ENCODE measurements at regions not wholly inside any gene's neighbourhood (a gene's known extent, or its start where the extent isn't known, plus 50 kb on each side); places are given as distances from the start of the nearest gene placed in this dataset.

DNA sequence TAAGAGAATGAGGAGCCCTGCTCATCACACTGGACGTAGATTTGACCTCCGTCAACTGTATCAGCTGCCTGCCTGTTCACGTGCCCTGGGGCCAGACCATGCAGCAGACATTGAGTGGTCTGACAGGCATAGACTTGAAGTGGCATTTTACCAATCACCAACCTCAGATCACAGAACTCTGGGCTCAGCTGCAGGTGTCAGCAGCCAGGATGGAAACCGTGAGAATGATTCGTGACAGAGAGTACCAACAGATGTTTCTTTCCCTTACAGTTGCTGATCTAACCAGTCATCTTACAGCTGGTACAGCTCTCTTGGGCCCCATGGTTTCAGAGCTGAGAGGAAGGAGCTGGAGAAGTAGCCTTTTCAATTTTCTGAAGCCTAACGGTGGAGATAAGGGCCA lies 148.9 kb downstream of the EN1 start:
- no peak for TF ChIP-seq POLR2A (IDR thresholded peaks at IDR 0.05; ENCODE audit: low read depth, low read length)
- DNase-seq (ENCODE audit: insufficient read length, low spot score) (no peak), FAIRE-seq (no peak)

DNA sequence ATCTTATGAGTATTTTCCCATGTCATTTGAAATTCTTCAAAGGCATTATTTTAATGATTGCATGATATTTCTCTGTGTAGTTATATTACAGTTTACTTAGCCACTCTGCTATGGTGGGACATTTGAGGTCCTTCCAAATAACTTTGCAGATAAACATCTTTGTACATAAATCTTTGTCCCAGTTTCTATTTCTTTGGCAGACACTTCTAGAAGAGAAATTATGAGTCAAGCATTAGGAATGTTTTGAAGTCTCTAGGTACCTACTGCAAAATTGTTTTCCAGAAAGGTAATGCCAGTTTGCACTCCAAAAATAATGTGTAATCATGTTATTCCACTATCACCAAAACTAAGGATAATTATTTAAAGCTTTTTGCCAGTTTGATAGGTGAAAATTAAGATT lies 149.7 kb downstream of the EN1 start:
- no peak for TF ChIP-seq POLR2A (IDR thresholded peaks at IDR 0.05; ENCODE audit: low read depth, low read length)
- no peak for DNase-seq (ENCODE audit: insufficient read length, low spot score)
- no peak for FAIRE-seq

DNA sequence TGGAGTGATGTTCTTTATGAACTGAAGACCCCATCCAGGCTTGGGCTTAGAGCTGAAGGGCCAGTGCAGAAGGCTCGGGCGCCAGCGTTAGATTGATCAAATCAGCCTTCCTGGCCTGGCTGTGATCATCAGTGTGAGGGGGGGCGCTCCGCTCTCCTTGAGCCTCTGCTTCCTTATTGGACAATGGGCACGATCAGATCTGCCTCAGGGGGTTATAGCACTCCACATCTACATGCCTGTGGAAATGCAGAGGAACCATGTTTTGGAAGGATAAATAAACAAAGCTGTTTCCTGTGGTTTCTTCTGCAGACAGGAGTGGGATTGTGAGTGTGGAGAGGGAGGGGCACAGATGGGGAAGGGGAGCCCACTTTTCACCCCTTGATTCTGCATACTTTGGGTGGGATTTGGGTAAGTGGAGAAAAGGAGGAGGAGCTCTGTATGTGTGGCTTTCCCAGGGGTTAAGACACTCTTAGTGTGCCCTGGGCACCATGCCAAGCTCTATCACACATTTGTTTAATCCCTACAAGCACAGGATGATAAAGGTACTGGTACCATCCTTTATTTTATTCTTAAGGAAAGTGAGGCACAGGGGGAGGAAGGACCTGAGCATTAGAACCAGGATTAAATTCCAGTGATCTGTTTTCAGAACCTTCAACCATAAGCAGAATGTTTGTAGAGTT lies 150.5 kb downstream of the EN1 start:
- no peak for DNase-seq (ENCODE audit: insufficient read length, low spot score)
- no peak for TF ChIP-seq POLR2A (IDR thresholded peaks at IDR 0.05; ENCODE audit: low read depth, low read length)
- no peak for FAIRE-seq

DNA sequence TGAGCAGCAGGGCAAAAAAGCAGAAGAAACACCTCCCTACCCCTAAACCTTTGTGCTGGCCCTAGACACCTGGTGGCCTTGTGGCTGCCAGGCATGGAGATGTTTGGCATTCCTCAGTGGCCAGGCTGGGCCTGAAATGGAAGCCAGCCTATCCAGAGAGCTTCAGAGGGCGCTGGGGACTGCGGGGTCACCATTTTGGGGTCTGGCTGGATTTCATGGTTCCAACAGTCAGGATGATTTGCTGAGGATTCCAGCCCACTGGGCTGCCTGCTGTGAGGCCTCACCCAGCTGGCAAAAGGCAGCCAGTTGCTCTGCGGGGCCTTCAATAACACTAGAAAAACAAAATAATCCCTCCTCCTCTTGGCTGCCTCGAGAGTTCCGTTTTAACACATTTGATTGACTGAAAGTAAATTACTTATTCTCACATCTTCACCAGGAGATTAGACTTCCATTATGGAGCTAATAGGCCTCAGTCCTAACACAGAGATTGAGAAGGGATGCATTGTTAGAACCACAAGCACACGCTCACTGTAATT lies 154.1 kb downstream of the EN1 start:
- FAIRE-seq (no peak), DNase-seq (ENCODE audit: insufficient read length, low spot score) (no peak)
- no peak for TF ChIP-seq POLR2A (IDR thresholded peaks at IDR 0.05; ENCODE audit: low read depth, low read length)

DNA sequence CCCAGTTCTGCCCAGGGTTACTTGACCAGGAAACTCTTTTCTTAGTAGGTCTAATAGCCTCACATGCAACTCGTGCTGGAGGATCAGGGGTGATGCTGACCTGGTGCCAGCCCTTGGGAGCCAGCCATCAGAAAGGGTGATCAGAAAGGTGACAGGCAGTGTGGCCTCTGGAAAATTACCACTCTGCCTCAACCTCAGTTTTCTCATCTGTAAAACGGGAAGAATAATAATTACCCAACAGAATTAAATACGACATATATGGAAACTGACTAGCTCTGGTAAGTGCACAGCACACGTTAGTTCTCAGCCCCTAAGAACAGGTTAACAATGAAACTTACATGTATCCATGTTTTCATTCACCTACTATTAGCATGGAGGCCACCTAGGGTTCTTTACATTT lies 157.6 kb downstream of the EN1 start:
- TF ChIP-seq POLR2A (IDR thresholded peaks at IDR 0.05; ENCODE audit: low read depth, low read length) = no peak
- DNase-seq (ENCODE audit: insufficient read length, low spot score) (no peak), FAIRE-seq (no peak)

DNA sequence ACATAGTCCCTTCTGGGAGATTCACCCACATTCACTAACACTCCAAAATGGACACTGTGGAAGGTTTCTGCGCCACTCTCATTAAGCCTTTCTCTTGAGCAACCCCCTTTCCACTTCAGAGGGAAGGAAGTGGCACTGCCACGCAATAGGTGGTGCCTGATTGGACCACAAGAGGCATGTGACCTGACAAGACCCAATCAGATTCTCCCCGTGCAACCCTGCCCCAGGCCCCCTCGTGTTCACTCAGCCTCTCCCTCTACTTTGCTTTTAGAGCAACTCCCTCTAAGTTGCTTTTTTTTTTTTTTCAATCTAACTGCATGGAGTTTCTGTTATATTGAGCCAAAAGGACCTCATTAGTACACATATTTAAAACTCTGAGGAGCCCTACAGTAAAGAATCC lies 158.0 kb downstream of the EN1 start:
- TF ChIP-seq POLR2A (IDR thresholded peaks at IDR 0.05; ENCODE audit: low read depth, low read length) = no peak
- FAIRE-seq (no peak), DNase-seq (ENCODE audit: insufficient read length, low spot score) (no peak)

DNA sequence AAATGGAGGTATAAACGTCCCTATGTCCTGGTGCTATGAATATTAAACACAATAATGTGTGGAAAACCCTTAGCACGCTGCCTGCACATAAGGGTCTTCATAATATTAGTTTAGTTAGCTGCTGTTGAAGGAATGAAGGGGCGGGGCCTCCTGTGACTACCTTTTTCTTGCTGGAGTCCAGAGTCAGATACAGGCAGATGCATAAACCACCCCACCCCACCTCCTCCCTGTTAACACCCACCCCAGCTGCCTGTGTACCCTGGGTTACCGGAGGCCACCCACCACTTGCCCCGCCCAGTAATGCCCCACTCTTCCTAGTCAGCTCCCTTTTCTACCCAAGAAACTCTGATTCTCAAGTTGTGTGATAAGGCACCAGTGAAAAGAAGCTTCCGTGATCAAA lies 158.4 kb downstream of the EN1 start:
- TF ChIP-seq POLR2A (IDR thresholded peaks at IDR 0.05; ENCODE audit: low read depth, low read length) = no peak
- DNase-seq (ENCODE audit: insufficient read length, low spot score) = no peak
- FAIRE-seq = no peak

DNA sequence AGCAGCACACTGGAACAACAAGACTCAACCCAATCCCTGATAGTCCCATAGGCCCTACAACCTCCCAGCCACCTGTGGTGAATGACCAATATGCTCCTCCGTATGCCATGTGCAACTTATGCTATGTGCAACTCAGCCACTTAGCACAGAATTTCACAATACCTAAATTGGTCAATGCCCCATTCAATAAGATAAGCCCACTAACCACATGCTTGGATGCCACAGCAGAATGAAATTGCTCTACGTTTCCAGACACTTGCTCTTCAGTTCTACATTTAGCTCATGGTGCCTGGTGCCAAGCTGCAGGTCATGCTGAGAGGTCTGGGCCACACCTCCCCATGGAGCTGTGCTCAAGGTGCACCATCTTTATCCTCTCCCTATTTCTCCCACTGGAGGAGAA lies 159.8 kb downstream of the EN1 start:
- TF ChIP-seq POLR2A (IDR thresholded peaks at IDR 0.05; ENCODE audit: low read depth, low read length) = no peak
- FAIRE-seq (no peak), DNase-seq (ENCODE audit: insufficient read length, low spot score) (no peak)

DNA sequence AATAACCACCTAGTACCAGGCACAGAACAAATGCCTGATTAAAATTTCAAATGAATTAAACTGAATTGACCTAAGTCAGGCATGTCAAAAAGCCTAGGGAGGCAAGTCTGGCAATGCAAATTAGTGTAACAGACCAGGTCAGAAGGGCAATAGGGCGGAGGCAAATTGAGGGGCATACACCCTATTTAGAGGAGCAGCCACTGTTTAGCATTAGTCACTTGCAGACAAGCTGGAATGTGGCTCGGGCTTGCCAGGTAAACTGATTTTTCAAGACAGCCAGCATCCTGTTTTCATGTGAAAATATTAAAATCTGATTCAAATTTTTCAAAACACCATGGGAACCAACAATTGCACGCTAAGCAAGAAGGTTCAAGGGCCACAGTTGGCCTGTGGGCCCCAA lies 160.3 kb downstream of the EN1 start:
- DNase-seq (ENCODE audit: insufficient read length, low spot score) (no peak), FAIRE-seq (no peak)
- no peak for TF ChIP-seq POLR2A (IDR thresholded peaks at IDR 0.05; ENCODE audit: low read depth, low read length)

DNA sequence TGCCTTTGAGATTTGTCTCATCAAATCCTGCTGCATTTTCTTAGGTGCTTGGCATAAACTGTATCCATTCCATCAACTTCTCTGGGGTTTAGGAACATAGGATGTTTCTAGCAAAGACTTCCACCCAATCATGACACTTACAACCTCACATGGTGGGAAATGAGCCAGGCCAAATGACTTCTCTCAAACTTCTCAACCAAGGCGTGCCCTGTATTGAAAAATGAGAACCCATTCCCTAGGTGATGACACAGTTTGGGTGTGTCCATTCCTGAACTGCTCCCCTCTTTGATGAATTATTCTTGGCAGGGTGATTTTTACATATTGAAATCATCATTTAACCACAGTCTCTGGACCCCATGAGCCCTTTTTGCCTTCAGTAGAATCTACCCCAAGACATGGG lies 161.1 kb downstream of the EN1 start:
- FAIRE-seq = no peak
- TF ChIP-seq POLR2A (IDR thresholded peaks at IDR 0.05; ENCODE audit: low read depth, low read length) = no peak
- no peak for DNase-seq (ENCODE audit: insufficient read length, low spot score)

DNA sequence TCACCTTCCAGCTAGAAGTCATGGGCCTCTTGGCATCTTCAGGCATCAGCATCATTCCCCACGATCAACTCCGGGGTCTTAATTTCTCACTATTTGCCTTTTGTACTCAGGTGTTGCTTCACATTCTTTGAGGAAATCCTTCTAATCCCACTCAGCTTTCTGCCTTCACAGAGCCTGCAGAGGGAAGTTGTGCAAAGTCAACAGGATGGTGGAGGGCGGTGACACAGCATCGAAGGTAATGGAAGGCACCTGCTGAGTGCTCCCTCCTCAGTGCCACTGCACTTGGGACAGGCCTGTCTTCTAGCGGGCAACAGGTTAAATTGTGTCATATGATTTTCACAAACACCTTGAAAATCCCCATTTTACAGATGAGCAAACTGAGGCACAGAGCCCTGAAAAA lies 164.0 kb downstream of the EN1 start:
- DNase-seq (ENCODE audit: insufficient read length, low spot score) = no peak
- TF ChIP-seq POLR2A (IDR thresholded peaks at IDR 0.05; ENCODE audit: low read depth, low read length) = no peak
- FAIRE-seq = no peak

DNA sequence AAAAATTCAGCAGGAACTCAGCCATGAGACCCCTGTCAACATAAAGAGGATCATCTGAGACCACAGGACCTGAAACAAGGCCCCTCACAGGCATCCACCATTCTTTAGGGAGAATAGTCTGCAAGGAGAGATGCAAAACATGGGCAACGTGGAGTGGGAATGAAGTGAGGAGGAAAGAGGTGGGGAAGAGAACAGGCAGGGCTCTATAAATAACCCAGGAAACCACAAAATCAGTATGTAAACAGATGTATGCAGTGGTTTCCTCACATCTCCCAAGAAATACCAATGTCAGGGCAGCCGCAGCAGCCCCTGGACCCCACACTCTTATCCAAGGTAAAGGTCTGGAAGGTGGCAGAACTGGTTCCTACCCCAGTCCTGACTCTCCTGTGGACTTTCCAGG lies 168.5 kb downstream of the EN1 start:
- no peak for DNase-seq (ENCODE audit: insufficient read length, low spot score)
- no peak for TF ChIP-seq POLR2A (IDR thresholded peaks at IDR 0.05; ENCODE audit: low read depth, low read length)
- no peak for FAIRE-seq

DNA sequence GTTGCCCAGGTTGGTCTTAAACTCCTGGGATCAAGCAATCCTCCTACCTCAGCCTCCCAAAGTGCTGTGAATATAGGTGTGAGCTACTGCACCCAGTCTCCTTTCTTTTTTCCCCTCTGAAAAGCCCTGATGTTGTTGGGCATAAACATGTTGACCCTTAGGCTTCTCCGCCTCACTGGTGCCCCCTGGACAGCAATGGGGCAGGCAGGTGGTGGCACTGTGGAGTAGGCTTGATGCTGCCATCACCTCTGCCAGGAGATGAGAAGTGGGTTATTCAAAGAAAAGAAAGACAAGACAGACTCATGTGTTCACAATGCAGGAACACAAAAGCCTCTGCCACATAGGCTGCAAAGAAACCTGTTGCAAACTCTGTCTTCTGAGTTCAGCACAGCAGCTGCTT lies 169.9 kb downstream of the EN1 start:
- FAIRE-seq (no peak), DNase-seq (ENCODE audit: insufficient read length, low spot score) (no peak)
- TF ChIP-seq POLR2A (IDR thresholded peaks at IDR 0.05; ENCODE audit: low read depth, low read length) = no peak

DNA sequence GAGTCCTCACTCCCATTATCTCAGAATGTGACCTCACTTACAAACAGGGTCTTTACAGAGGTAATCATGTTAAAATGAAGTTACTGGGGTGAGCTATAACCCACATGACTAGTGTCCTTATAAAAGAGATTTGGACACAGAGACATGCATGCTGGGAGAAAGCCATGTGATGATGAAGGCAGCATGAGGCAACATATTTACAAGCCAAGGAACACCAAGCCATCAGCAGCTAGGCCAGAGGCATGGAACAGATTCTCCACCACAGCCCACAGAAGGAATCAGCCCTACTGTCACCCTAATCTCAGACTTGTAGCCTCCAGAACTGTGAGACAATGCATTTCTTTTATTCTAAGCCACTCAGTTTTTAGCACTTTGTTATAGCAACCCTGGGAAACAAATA lies 171.9 kb downstream of the EN1 start:
- FAIRE-seq (no peak), DNase-seq (ENCODE audit: insufficient read length, low spot score) (no peak)

DNA sequence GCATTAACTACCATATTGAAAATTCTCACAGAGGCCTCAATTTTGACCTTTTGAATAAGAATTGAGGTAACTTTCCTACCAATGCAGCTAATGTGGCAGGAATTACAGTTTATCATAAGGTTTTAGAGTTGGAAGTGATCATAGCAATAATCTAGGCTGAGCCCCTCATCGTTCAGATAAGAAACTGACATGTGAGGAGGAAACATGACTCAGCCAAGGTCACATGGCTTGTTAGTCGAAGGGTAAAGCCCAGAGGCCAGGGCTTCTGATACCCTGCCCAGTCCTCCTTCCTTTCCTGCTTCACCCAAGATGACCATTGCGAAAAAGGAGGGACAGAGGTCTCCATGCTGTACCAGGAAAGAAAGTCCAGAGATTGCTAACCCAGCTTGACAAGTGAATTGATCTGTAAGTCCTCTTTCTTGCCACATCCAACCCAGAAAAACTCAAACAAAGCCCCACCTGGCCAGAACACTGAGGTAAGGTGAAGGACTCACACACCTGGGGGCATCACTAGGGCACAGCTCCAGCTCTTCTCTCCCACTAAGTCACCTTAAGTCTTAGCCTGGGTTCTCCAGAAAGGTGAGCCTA lies 174.8 kb downstream of the EN1 start:
- TF ChIP-seq POLR2A (IDR thresholded peaks at IDR 0.05; ENCODE audit: low read depth, low read length) = no peak
- no peak for DNase-seq (ENCODE audit: insufficient read length, low spot score)
- FAIRE-seq = no peak

More for the DNA sequence above, 171.9 kb downstream of the EN1 start:
- no peak for TF ChIP-seq POLR2A (IDR thresholded peaks at IDR 0.05; ENCODE audit: low read depth, low read length)

Measured in H54 (cell line).